H9 (cell line): ENCODE measurements at regions not wholly inside any gene's neighbourhood (a gene's known extent, or its start where the extent isn't known, plus 50 kb on each side); places are given as distances from the start of the nearest gene placed in this dataset.

Experiments
- DNase-seq: peaks from one replicate; pipeline ENCODE4 v3.0.0-alpha.2; 2017
- H2AFZ ChIP-seq: one replicate; pipeline ENCODE4 v1.6.1; 2013; ENCODE audit warnings: mild to moderate bottlenecking, low read length, control low read depth, moderate library complexity
- H2AK5ac ChIP-seq: 2 replicates; pipeline ENCODE4 v1.6.1; 2013; ENCODE audit warnings: low read length, control low read depth, mixed read lengths; ENCODE audit not compliant: insufficient read length
- H2BK120ac ChIP-seq: one replicate; pipeline ENCODE4 v1.6.1; 2013; ENCODE audit warnings: low read depth, mild to moderate bottlenecking, low read length, control low read depth, inconsistent platforms; ENCODE audit not compliant: poor library complexity, severe bottlenecking
- H2BK12ac ChIP-seq: 2 replicates; pipeline ENCODE4 v1.6.1; 2013; ENCODE audit warnings: low read length, control low read depth, mixed read lengths, low read depth; ENCODE audit not compliant: insufficient read length
- H2BK15ac ChIP-seq: 2 replicates; pipeline ENCODE4 v1.6.1; 2013; ENCODE audit warnings: low read depth, low read length, control low read depth
- H2BK20ac ChIP-seq: one replicate; pipeline ENCODE4 v1.6.1; 2013; ENCODE audit warnings: low read depth, mild to moderate bottlenecking, low read length, control low read depth, inconsistent platforms; ENCODE audit not compliant: poor library complexity, severe bottlenecking
- H2BK5ac ChIP-seq: 2 replicates; pipeline ENCODE4 v1.6.1; 2013; ENCODE audit warnings: low read length, control low read depth, mixed read lengths; ENCODE audit not compliant: insufficient read length
- H3K14ac ChIP-seq: 2 replicates; pipeline ENCODE4 v1.6.1; 2013; ENCODE audit warnings: low read length, control low read depth; ENCODE audit not compliant: insufficient read depth
- H3K18ac ChIP-seq: 2 replicates; pipeline ENCODE4 v1.6.1; 2013; ENCODE audit warnings: low read depth, mild to moderate bottlenecking, mixed read lengths, low read length, control low read depth; ENCODE audit not compliant: insufficient read length
- H3K23ac ChIP-seq: 2 replicates; pipeline ENCODE4 v1.6.1; 2013; ENCODE audit warnings: low read length, control low read depth, mixed read lengths, low read depth; ENCODE audit not compliant: insufficient read length
- H3K23me2 ChIP-seq: 2 replicates; pipeline ENCODE4 v1.6.1; 2013; ENCODE audit warnings: low read depth, mild to moderate bottlenecking, mixed read lengths, low read length, control low read depth; ENCODE audit not compliant: insufficient read length, poor library complexity, severe bottlenecking
- H3K27ac ChIP-seq: 2 replicates; pipeline ENCODE4 v1.5.1; 2013; ENCODE audit warnings: low read length, control low read depth, mixed read lengths, low read depth; ENCODE audit not compliant: insufficient read length
- H3K27me3 ChIP-seq: 2 replicates; pipeline ENCODE4 v1.6.1; 2013; ENCODE audit warnings: low read length, control low read depth, inconsistent platforms; ENCODE audit not compliant: insufficient read depth
- H3K4ac ChIP-seq: 2 replicates; pipeline ENCODE4 v1.6.1; 2013; ENCODE audit warnings: low read depth, mild to moderate bottlenecking, control low read depth, inconsistent platforms, low read length, moderate library complexity
- H3K4me1 ChIP-seq: 2 replicates; pipeline ENCODE4 v1.6.1; 2013; ENCODE audit warnings: low read length, control low read depth, inconsistent platforms; ENCODE audit not compliant: insufficient read depth
- H3K4me2 ChIP-seq: 2 replicates; pipeline ENCODE4 v1.6.1; 2013; ENCODE audit warnings: low read length, control low read depth, mixed read lengths; ENCODE audit not compliant: insufficient read length, insufficient read depth
- H3K56ac ChIP-seq: 2 replicates; pipeline ENCODE4 v1.6.1; 2013; ENCODE audit warnings: low read depth, mild to moderate bottlenecking, mixed read lengths, low read length, control low read depth; ENCODE audit not compliant: insufficient read length
- H3K79me1 ChIP-seq: 2 replicates; pipeline ENCODE4 v1.6.1; 2013; ENCODE audit warnings: low read depth, mild to moderate bottlenecking, moderate library complexity, low read length, control low read depth, inconsistent platforms; ENCODE audit not compliant: insufficient read depth, poor library complexity, severe bottlenecking
- H3K79me2 ChIP-seq: 2 replicates; pipeline ENCODE4 v1.6.1; 2013; ENCODE audit warnings: low read length, control low read depth, inconsistent platforms; ENCODE audit not compliant: insufficient read depth
- H3K9ac ChIP-seq: 2 replicates; pipeline ENCODE4 v1.6.1; 2013; ENCODE audit warnings: low read length, control low read depth, mixed read lengths; ENCODE audit not compliant: insufficient read length; ENCODE audit errors: extremely low read depth
- H3K9me3 ChIP-seq: one replicate; pipeline ENCODE4 v1.6.1; 2013; ENCODE audit warnings: low read depth, low read length, inconsistent platforms; ENCODE audit not compliant: control insufficient read depth
- H3T11ph ChIP-seq: one replicate; pipeline ENCODE4 v1.6.1; 2013; ENCODE audit warnings: mild to moderate bottlenecking, low read length, control low read depth, inconsistent platforms
- H4K20me1 ChIP-seq: one replicate; pipeline ENCODE4 v1.6.1; 2013; ENCODE audit not compliant: control insufficient read depth, insufficient read length, insufficient read depth
- H4K5ac ChIP-seq: 2 replicates; pipeline ENCODE4 v1.6.1; 2013; ENCODE audit warnings: low read depth, mild to moderate bottlenecking, mixed read lengths, low read length, control low read depth; ENCODE audit not compliant: insufficient read length
- H4K8ac ChIP-seq: replicated peaks from 2 replicates; pipeline ENCODE4 v1.6.1; 2013; ENCODE audit warnings: low read length, control low read depth, mixed read lengths, low read depth; ENCODE audit not compliant: insufficient read length
- H4K91ac ChIP-seq: 2 replicates; pipeline ENCODE4 v1.6.1; 2013; ENCODE audit warnings: low read depth, mild to moderate bottlenecking, moderate library complexity, mixed read lengths, low read length, control low read depth; ENCODE audit not compliant: insufficient read length
- H3K27ac Mint-ChIP-seq, 3 experiments: 2 replicates in 2 of 3; 3 replicates in 1 of 3; pipeline ENCODE4 v1.8.0; 2020 to 2021; ENCODE audit warnings: mixed read lengths in 3 of 3, mild to moderate bottlenecking in 1 of 3, moderate library complexity in 1 of 3
- H3K27me3 Mint-ChIP-seq: 2 replicates; pipeline ENCODE4 v1.8.0; 2021; ENCODE audit warnings: low read depth, mild to moderate bottlenecking, moderate library complexity, mixed read lengths
- H3K36me3 Mint-ChIP-seq, 3 experiments: 2 replicates in 2 of 3; 3 replicates in 1 of 3; pipeline ENCODE4 v1.8.0; 2020 to 2021; ENCODE audit warnings: low read depth in 3 of 3, mixed read lengths in 3 of 3; ENCODE audit not compliant: insufficient read depth in 1 of 3
- H3K4me1 Mint-ChIP-seq, 2 experiments: 2 replicates each; pipeline ENCODE4 v1.8.0; 2020; ENCODE audit warnings: mixed read lengths in 2 of 2
- H3K4me3 Mint-ChIP-seq, 2 experiments: 2 replicates in 1 of 2; 3 replicates in 1 of 2; pipeline ENCODE4 v1.8.0; 2020 to 2021; ENCODE audit warnings: mild to moderate bottlenecking in 2 of 2, mixed read lengths in 2 of 2, moderate library complexity in 1 of 2
- H3K9me3 Mint-ChIP-seq, 2 experiments: 2 replicates in 1 of 2; 3 replicates in 1 of 2; pipeline ENCODE4 v1.8.0; 2020; ENCODE audit warnings: mild to moderate bottlenecking in 2 of 2, mixed read lengths in 2 of 2, moderate library complexity in 1 of 2
- CTCF ChIP-seq: fragments of 200-600 bp; sonication (generic); conservative IDR thresholded peaks from 3 replicates; pipeline ENCODE4 v1.8.0; 2021; ENCODE audit warnings: antibody characterized with exemption, mild to moderate bottlenecking
- WGBS: extraction: QIAGEN DNeasy Blood & Tissue Kit; methylation state at CpG from one replicate; pipeline ENCODE4 v1.1.7; 2013; ENCODE audit warnings: missing lambda C conversion rate, low lambda C conversion rate, mixed read lengths; ENCODE audit not compliant: insufficient read length; ENCODE audit errors: extremely low coverage; 5-methylcytosine and 5-hydroxymethylcytosine counted together

- DNase-seq: no peak
- H2AK5ac ChIP-seq: no peak overlapping the region
- no peaks in the 10 kb centered on the region for H3K27me3 ChIP-seq
- no peak overlapping the region for H3K14ac ChIP-seq
- H3K27me3 Mint-ChIP-seq: no peaks in the 10 kb centered on the region
- H2BK12ac ChIP-seq: no peak overlapping the region
- H3K9me3 Mint-ChIP-seq: peaks cover 0 to 4% of the 10 kb centered on the region in 2 experiments; a peak in 2 of 5 replicates
- no peak overlapping the region for H4K91ac ChIP-seq
- no peak overlapping the region for H2BK120ac ChIP-seq
- no peak overlapping the region for H2BK20ac ChIP-seq
- H3K4me1 ChIP-seq: no peaks in the 10 kb centered on the region
- H3K56ac ChIP-seq: no peak overlapping the region
- no peak overlapping the region for H2BK5ac ChIP-seq
- H2BK15ac ChIP-seq: no peak overlapping the region
- H3K36me3 Mint-ChIP-seq: peaks cover 0 to 6% (median 4%) of the 10 kb centered on the region in 3 experiments; a peak in 1 of 7 replicates
- H3K27ac ChIP-seq: no peak overlapping the region
- H3K4me2 ChIP-seq: no peak overlapping the region
- no peak overlapping the region for H3T11ph ChIP-seq
- H3K4me1 Mint-ChIP-seq: no peaks in the 10 kb centered on the region
- no peaks in the 10 kb centered on the region for H3K23me2 ChIP-seq
- no peaks in the 10 kb centered on the region for H4K20me1 ChIP-seq
- TF ChIP-seq CTCF: no peak
- H3K18ac ChIP-seq: no peak overlapping the region
- H3K23ac ChIP-seq: no peak overlapping the region
- H3K27ac Mint-ChIP-seq: no peak overlapping the region
- no CpG with 5 or more reads among the region's 1 CpG for WGBS
- H2AFZ ChIP-seq: no peak overlapping the region
- no peaks in the 10 kb centered on the region for H3K79me1 ChIP-seq
- H4K5ac ChIP-seq: no peak overlapping the region
- no peak overlapping the region for H3K4ac ChIP-seq
- H3K9me3 ChIP-seq: no peaks in the 10 kb centered on the region
- H4K8ac ChIP-seq: no peak overlapping the region
- no peak overlapping the region for H3K9ac ChIP-seq
- H3K79me2 ChIP-seq: no peaks in the 10 kb centered on the region
- no peak overlapping the region for H3K4me3 Mint-ChIP-seq
Measured at GRCh38 chr7:49172639-49173038, 248.3 kb downstream of the CDC14C start.
